ENCODE measurements at regions not wholly inside any gene's neighbourhood (a gene's known extent, or its start where the extent isn't known, plus 50 kb on each side); places are given as distances from the start of the nearest gene placed in this dataset.
"Not testable (repeated sequence)": the region's sequence is repeated elsewhere in the genome, so short reads cannot be mapped to it uniquely, and the experiment has no call there.

- peak; percentile 80 for DNase-seq (ENCODE audit: low read depth)
Observed at GRCh38 chr2:83055376-83056010, 1403.6 kb downstream of the SUCLG1 start.

- peak; percentile 27 for DNase-seq (ENCODE audit: low read depth)
Observed at GRCh38 chr2:83054751-83055150, 1404.3 kb downstream of the SUCLG1 start.

- no peak for DNase-seq (ENCODE audit: low read depth)
Observed at GRCh38 chr2:83051538-83052170, 1407.4 kb downstream of the SUCLG1 start.

GRCh38 chr2:83042053-83042452 is 1417.0 kb downstream of the SUCLG1 start:
- no peak for DNase-seq (ENCODE audit: low read depth)

GRCh38 chr2:83022631-83023210 is 1436.4 kb downstream of the SUCLG1 start:
- peak; percentile 18 for DNase-seq (ENCODE audit: low read depth)

GRCh38 chr2:83017366-83018090 is 1441.6 kb downstream of the SUCLG1 start:
- no peak for DNase-seq (ENCODE audit: low read depth)

- DNase-seq (ENCODE audit: low read depth), result no peak
Observed at GRCh38 chr2:83016343-83017110, 1442.6 kb downstream of the SUCLG1 start.

GRCh38 chr2:83015900-83016299 is 1443.2 kb downstream of the SUCLG1 start:
- DNase-seq (ENCODE audit: low read depth), result no peak

GRCh38 chr2:83015035-83015715 is 1443.9 kb downstream of the SUCLG1 start:
- no peak for DNase-seq (ENCODE audit: low read depth)

GRCh38 chr2:83014462-83014861 is 1444.6 kb downstream of the SUCLG1 start:
- DNase-seq (ENCODE audit: low read depth), result no peak

- DNase-seq (ENCODE audit: low read depth), result peak; percentile 14
Observed at GRCh38 chr2:83006961-83007360, 1452.1 kb downstream of the SUCLG1 start.

GRCh38 chr2:83003555-83003954 is 1455.5 kb downstream of the SUCLG1 start:
- DNase-seq (ENCODE audit: low read depth), result no peak

- no peak for DNase-seq (ENCODE audit: low read depth)
Observed at GRCh38 chr2:83002706-83003105, 1456.4 kb downstream of the SUCLG1 start.

GRCh38 chr2:82998781-82999180 is 1460.3 kb downstream of the SUCLG1 start:
- DNase-seq (ENCODE audit: low read depth), result no peak

- no peak for DNase-seq (ENCODE audit: low read depth)
Observed at GRCh38 chr2:82996217-82996616, 1462.9 kb downstream of the SUCLG1 start.

- no peak for DNase-seq (ENCODE audit: low read depth)
Observed at GRCh38 chr2:82994151-82994550, 1464.9 kb downstream of the SUCLG1 start.

GRCh38 chr2:82993609-82994008 is 1465.5 kb downstream of the SUCLG1 start:
- DNase-seq (ENCODE audit: low read depth), result no peak

GRCh38 chr2:82992968-82993367 is 1466.1 kb downstream of the SUCLG1 start:
- no peak for DNase-seq (ENCODE audit: low read depth)

- not testable (repeated sequence) for DNase-seq (ENCODE audit: low read depth)
Observed at GRCh38 chr2:82987706-82988105, 1471.4 kb downstream of the SUCLG1 start.

- no peak for DNase-seq (ENCODE audit: low read depth)
Observed at GRCh38 chr2:82986899-82987298, 1472.2 kb downstream of the SUCLG1 start.

GRCh38 chr2:82985572-82986197 is 1473.4 kb downstream of the SUCLG1 start:
- no peak for DNase-seq (ENCODE audit: low read depth)
